Smooth muscle cell (in vitro differentiated cells): ENCODE measurements at regions not wholly inside any gene's neighbourhood (a gene's known extent, or its start where the extent isn't known, plus 50 kb on each side); places are given as distances from the start of the nearest gene placed in this dataset.

Experiments
- DNase-seq: peaks from one replicate; lab custom pipeline; 2025; ENCODE audit not compliant: unreplicated experiment; lab: John Stamatoyannopoulos, UW
- H2AFZ ChIP-seq: fragments of 200-600 bp; sonication (generic); 2 replicates; pipeline ENCODE4 v1.6.0; 2016; ENCODE audit warnings: antibody characterized with exemption, low read depth, mild to moderate bottlenecking
- H3F3A ChIP-seq: fragments of 200-600 bp; sonication (generic); 2 replicates; pipeline ENCODE4 v1.6.0; 2017; ENCODE audit warnings: antibody characterized with exemption, low read depth
- H3K27ac ChIP-seq: fragments of 200-600 bp; sonication (generic); 2 replicates; pipeline ENCODE4 v1.5.1; 2016; ENCODE audit warnings: low read depth, mild to moderate bottlenecking
- H3K27me3 ChIP-seq: fragments of 200-600 bp; sonication (generic); 2 replicates; pipeline ENCODE4 v1.6.1; 2016; ENCODE audit warnings: low read depth, mild to moderate bottlenecking
- H3K36me3 ChIP-seq: fragments of 200-600 bp; sonication (generic); 2 replicates; pipeline ENCODE4 v1.5.1; 2016; ENCODE audit warnings: low read depth
- H3K4me1 ChIP-seq: fragments of 200-600 bp; sonication (generic); 2 replicates; pipeline ENCODE4 v1.5.1; 2016; ENCODE audit warnings: low read depth
- H3K4me2 ChIP-seq: fragments of 200-600 bp; sonication (generic); 2 replicates; pipeline ENCODE4 v1.6.0; 2016; ENCODE audit warnings: mild to moderate bottlenecking
- H3K4me3 ChIP-seq: fragments of 200-600 bp; sonication (generic); 2 replicates; pipeline ENCODE4 v1.5.1; 2016; ENCODE audit warnings: mild to moderate bottlenecking
- H3K79me2 ChIP-seq: fragments of 200-600 bp; sonication (generic); 2 replicates; pipeline ENCODE4 v1.6.0; 2016; ENCODE audit warnings: low read depth, mild to moderate bottlenecking
- H3K9ac ChIP-seq: fragments of 200-600 bp; sonication (generic); 2 replicates; pipeline ENCODE4 v1.6.0; 2016; ENCODE audit warnings: low read depth
- H3K9me3 ChIP-seq: fragments of 200-600 bp; sonication (generic); replicated peaks from 2 replicates; pipeline ENCODE4 v1.5.1; 2016; ENCODE audit warnings: low read depth
- H4K20me1 ChIP-seq: fragments of 200-600 bp; sonication (generic); 2 replicates; pipeline ENCODE4 v1.6.0; 2016; ENCODE audit warnings: low read depth
- WGBS: methylation state at CpG from one replicate; pipeline ENCODE4 v1.1.7; 2016; ENCODE audit warnings: low lambda C conversion rate; 5-methylcytosine and 5-hydroxymethylcytosine counted together
- TF ChIP-seq, protein P1 (sequence below): fragments of 200-600 bp; sonication (generic); IDR thresholded peaks from 2 replicates; pipeline ENCODE4 v1.5.1; 2017; ENCODE audit warnings: borderline replicate concordance, mild to moderate bottlenecking, antibody characterized with exemption; ENCODE audit not compliant: insufficient read depth, poor library complexity, severe bottlenecking

DNA sequence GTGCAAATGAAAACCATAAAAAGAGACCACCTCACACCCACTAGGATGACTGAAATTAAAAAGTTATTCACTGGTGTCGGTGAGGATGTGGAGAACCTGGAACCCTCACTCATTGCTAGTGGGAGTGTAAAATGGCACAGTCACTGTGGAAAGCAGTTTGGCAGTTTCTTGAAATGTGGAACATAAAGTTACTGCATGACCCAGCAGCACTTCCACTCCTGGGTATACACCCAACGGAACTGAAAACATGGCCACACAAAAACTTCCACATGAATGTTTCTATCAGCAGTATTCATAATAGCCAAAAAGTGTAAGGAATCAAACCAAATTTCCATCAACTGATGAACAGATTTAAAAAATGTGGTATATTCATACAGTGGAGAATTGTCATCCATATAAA lies 65.1 kb upstream of the SLC66A3 start:
- Histone ChIP-seq H3K27me3 (peaks cover 2% of the 10 kb centered on the region), H2AFZ (no peak overlapping the region), H4K20me1 (no peaks in the 10 kb centered on the region), H3K4me3 (no peak overlapping the region), H3K27ac (no peak overlapping the region), H3K36me3 (no peaks in the 10 kb centered on the region), H3K9ac (no peak overlapping the region), H3K4me1 (no peaks in the 10 kb centered on the region), H3F3A (no peaks in the 10 kb centered on the region), H3K79me2 (no peaks in the 10 kb centered on the region), H3K4me2 (no peak overlapping the region), H3K9me3 (no peaks in the 10 kb centered on the region)
- DNase-seq: no peak
- TF ChIP-seq, protein P1, sequence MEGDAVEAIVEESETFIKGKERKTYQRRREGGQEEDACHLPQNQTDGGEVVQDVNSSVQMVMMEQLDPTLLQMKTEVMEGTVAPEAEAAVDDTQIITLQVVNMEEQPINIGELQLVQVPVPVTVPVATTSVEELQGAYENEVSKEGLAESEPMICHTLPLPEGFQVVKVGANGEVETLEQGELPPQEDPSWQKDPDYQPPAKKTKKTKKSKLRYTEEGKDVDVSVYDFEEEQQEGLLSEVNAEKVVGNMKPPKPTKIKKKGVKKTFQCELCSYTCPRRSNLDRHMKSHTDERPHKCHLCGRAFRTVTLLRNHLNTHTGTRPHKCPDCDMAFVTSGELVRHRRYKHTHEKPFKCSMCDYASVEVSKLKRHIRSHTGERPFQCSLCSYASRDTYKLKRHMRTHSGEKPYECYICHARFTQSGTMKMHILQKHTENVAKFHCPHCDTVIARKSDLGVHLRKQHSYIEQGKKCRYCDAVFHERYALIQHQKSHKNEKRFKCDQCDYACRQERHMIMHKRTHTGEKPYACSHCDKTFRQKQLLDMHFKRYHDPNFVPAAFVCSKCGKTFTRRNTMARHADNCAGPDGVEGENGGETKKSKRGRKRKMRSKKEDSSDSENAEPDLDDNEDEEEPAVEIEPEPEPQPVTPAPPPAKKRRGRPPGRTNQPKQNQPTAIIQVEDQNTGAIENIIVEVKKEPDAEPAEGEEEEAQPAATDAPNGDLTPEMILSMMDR: no peak
- WGBS: 82% methylated on average over 2 of the region's 2 CpGs

GRCh38 chr2:11092701-11093335 lies 62.4 kb upstream of the SLC66A3 start:
- WGBS: 92% methylated on average over 5 of the region's 5 CpGs
- H3K9ac ChIP-seq: no peak overlapping the region

GRCh38 chr2:11093467-11093866 lies 61.8 kb upstream of the SLC66A3 start:
- Histone ChIP-seq H3K4me2 (no peak overlapping the region), H3K9me3 (no peaks in the 10 kb centered on the region), H3K79me2 (no peaks in the 10 kb centered on the region), H3K4me1 (no peaks in the 10 kb centered on the region), H3K27ac (no peak overlapping the region), H3K9ac (no peak overlapping the region), H3K4me3 (no peak overlapping the region), H3K27me3 (no peaks in the 10 kb centered on the region), H3F3A (no peaks in the 10 kb centered on the region), H4K20me1 (no peaks in the 10 kb centered on the region), H3K36me3 (no peaks in the 10 kb centered on the region), H2AFZ (no peak overlapping the region)
- 76% methylated on average over 4 of the region's 4 CpGs for WGBS
- TF ChIP-seq, protein P1: no peak
- no peak for DNase-seq

More at GRCh38 chr2:11092701-11093335, 62.4 kb upstream of the SLC66A3 start:
- H3K4me2 ChIP-seq: no peak overlapping the region
- H3K4me3 ChIP-seq: no peak overlapping the region
- H3K4me1 ChIP-seq: no peaks in the 10 kb centered on the region
- no peaks in the 10 kb centered on the region for H4K20me1 ChIP-seq
- no peaks in the 10 kb centered on the region for H3F3A ChIP-seq
- H3K9me3 ChIP-seq: no peaks in the 10 kb centered on the region
- H3K27ac ChIP-seq: no peak overlapping the region
- H3K27me3 ChIP-seq: no peaks in the 10 kb centered on the region
- TF ChIP-seq, protein P1: no peak
- H3K36me3 ChIP-seq: no peaks in the 10 kb centered on the region
- H3K79me2 ChIP-seq: no peaks in the 10 kb centered on the region
- H2AFZ ChIP-seq: no peak overlapping the region
- DNase-seq: no peak

GRCh38 chr2:11094021-11094810 lies 61.1 kb upstream of the SLC66A3 start:
- no peak overlapping the region for H2AFZ ChIP-seq
- H4K20me1 ChIP-seq: no peaks in the 10 kb centered on the region
- no peak overlapping the region for H3K4me2 ChIP-seq
- no peaks in the 10 kb centered on the region for H3K4me1 ChIP-seq
- H3K27ac ChIP-seq: no peak overlapping the region
- H3K9ac ChIP-seq: no peak overlapping the region
- H3F3A ChIP-seq: no peaks in the 10 kb centered on the region
- WGBS: 88% methylated on average over 18 of the region's 19 CpGs
- H3K4me3 ChIP-seq: no peak overlapping the region
- TF ChIP-seq, protein P1: no peak
- H3K9me3 ChIP-seq: no peaks in the 10 kb centered on the region
- no peaks in the 10 kb centered on the region for H3K36me3 ChIP-seq
- H3K79me2 ChIP-seq: no peaks in the 10 kb centered on the region
- no peaks in the 10 kb centered on the region for H3K27me3 ChIP-seq
- DNase-seq: no peak
